Uterus (tissue), 2 donors: ENCODE measurements at regions not wholly inside any gene's neighbourhood (a gene's known extent, or its start where the extent isn't known, plus 50 kb on each side); places are given as distances from the start of the nearest gene placed in this dataset.

ENCODE experiments used
- CTCF ChIP-seq, 4 experiments: fragments of 200-600 bp in 2 of 4; fragments of 450-650 bp in 2 of 4; sonication (generic) in 2 of 4; IDR thresholded peaks; one replicate each; pipeline ENCODE4 v1.5.1; 2016 to 2019; ENCODE audit warnings: antibody characterized with exemption in 4 of 4, mild to moderate bottlenecking in 2 of 4, moderate library complexity in 1 of 4
- POLR2A ChIP-seq, 2 donors: fragments of 450-650 bp; IDR thresholded peaks; one replicate each; pipeline ENCODE4 v1.6.1; 2016; ENCODE audit warnings: antibody characterized with exemption in 2 of 2, mild to moderate bottlenecking in 1 of 2, moderate library complexity in 1 of 2

- TF ChIP-seq POLR2A (IDR thresholded peaks at IDR 0.05): no peak
- no peak for TF ChIP-seq CTCF (IDR thresholded peaks at IDR 0.05)
Observed at GRCh38 chr1:55955016-55955621, 624.2 kb downstream of the PLPP3 start.
